CD4-positive, alpha-beta T cell treated with Interleukin-6 at 100 ng/mL for 8 hours (primary cell): ENCODE measurements at regions not wholly inside any gene's neighbourhood (a gene's known extent, or its start where the extent isn't known, plus 50 kb on each side); places are given as distances from the start of the nearest gene placed in this dataset.
"Not testable (repeated sequence)": the region's sequence is repeated elsewhere in the genome, so short reads cannot be mapped to it uniquely, and the experiment has no call there.

Source experiments
- DNase-seq: peaks from one replicate; pipeline ENCODE4 v3.0.0-alpha.2; 2020; ENCODE audit warnings: mixed read lengths, low spot score

- no peak for DNase-seq
Observed at GRCh38 chr16:61181982-61182381, 854.3 kb downstream of the CDH8 start.

- DNase-seq, result no peak
Observed at GRCh38 chr16:61179561-61179960, 856.7 kb downstream of the CDH8 start.

- no peak for DNase-seq
Observed at GRCh38 chr16:61165797-61166196, 870.4 kb downstream of the CDH8 start.

DNA sequence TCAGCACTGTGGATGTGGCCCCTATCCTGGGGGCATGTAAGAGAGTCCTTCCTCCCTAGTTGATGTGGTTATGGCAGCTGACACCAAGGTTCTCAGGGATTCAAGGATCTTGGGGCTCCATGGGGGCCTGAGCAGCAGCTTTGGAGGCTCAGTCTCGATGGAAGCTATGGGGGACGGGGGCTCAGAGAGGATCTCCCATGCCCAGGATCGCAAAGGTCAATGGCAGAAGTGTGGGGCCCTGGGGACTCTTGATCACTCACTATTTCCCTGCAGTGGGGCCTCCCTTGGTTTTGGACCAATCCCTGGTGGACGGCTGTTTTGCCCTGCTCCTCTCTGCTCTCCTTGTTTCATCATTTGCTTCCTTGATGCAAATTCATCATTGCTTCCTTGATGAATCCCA lies 885.9 kb downstream of the CDH8 start:
- no peak for DNase-seq

- no peak for DNase-seq
Observed at GRCh38 chr16:61149709-61150108, 886.5 kb downstream of the CDH8 start.

GRCh38 chr16:61148930-61149329 lies 887.3 kb downstream of the CDH8 start:
- DNase-seq, result no peak

- no peak for DNase-seq
Observed at GRCh38 chr16:61146429-61146828, 889.8 kb downstream of the CDH8 start.

GRCh38 chr16:61131447-61131846 lies 904.8 kb downstream of the CDH8 start:
- no peak for DNase-seq

GRCh38 chr16:61128545-61129323 lies 907.5 kb downstream of the CDH8 start:
- DNase-seq, result no peak

DNA sequence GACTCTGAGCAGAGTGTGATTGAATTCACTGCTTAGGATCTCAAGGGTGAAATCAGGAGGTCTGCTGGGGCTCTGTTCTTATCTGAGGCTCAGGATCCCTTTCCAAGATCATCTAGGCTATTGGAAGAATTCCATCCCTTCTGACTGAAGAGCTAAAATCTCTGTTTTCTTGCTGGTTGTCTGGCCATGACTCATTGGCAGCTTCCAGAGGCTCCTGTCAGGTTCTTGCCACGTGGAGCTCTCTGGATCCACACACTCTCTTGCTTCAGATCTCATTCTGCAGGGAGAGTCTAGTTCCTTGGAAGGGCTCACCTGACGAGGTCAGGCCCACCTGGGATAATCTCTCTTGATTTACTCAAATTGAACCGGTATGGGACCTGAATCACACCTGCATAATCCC lies 930.7 kb downstream of the CDH8 start:
- no peak for DNase-seq

- DNase-seq, result no peak
Observed at GRCh38 chr16:61098505-61098904, 937.7 kb downstream of the CDH8 start.

GRCh38 chr16:61091300-61091699 lies 944.9 kb downstream of the CDH8 start:
- DNase-seq, result not testable (repeated sequence)

DNA sequence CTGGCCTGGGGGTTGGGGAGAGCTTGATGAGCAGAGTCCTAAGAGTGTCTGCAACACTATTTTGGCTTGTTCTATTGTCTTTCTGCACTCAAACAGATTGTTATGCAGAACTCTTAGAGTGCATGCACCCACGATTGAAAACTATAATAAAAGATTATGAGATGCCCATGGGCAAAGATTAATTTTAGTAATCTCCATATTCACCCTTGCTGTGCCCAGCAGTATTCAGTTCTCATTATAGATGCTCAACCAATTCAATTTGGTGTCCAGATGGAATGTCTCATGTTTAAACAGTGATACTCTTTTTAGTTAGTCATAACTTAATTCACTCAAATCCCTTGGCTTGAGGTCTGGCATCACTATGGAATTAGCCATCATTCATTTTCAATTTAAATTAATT lies 952.5 kb downstream of the CDH8 start:
- DNase-seq, result no peak

- DNase-seq, result no peak
Observed at GRCh38 chr16:61074324-61074723, 961.9 kb downstream of the CDH8 start.

- no peak for DNase-seq
Observed at GRCh38 chr16:61057635-61058034, 978.6 kb downstream of the CDH8 start.

DNA sequence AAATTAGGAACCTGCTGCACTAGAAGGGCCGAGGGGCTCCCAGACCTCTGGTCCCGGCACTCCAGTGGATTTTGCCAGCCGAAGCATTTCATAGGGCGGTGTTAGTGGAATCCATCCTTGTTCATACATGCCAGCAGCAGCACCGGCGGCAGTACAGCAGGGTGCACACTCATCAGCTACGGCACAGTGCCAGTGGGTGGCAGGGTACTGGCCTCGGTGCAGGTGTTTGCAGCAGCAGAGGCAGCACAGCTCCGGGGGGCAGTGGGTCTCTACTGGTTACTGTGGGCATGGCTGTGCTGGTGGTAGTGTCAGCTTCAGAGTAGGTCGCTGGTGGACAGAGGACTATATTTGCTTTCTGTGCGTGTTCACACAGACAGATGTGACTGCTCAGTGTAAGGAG lies 985.7 kb downstream of the CDH8 start:
- DNase-seq, result no peak

GRCh38 chr16:61045931-61046330 lies 990.3 kb downstream of the CDH8 start:
- DNase-seq, result no peak

GRCh38 chr16:61042737-61043136 lies 993.5 kb downstream of the CDH8 start:
- DNase-seq, result no peak

DNA sequence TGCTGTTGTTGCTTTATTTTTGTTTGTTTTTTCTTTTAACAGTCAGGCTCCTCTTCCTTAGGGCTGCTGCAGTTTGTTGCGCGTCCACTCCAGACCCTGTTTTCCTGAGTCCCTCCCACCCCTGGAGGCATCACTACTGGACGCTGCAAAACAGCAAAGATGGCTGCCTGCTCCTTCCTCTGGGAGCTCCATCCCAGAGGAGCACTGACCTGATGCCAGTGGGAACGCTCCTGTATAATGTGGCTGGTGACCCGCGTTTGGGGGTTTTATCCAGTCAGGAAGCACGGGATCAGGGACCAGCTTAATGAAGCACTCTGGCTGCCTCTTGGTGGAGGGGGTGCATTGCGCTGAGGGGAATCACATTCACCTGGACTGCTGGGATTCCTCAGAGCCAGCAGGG lies 1005.6 kb downstream of the CDH8 start:
- DNase-seq, result no peak

DNA sequence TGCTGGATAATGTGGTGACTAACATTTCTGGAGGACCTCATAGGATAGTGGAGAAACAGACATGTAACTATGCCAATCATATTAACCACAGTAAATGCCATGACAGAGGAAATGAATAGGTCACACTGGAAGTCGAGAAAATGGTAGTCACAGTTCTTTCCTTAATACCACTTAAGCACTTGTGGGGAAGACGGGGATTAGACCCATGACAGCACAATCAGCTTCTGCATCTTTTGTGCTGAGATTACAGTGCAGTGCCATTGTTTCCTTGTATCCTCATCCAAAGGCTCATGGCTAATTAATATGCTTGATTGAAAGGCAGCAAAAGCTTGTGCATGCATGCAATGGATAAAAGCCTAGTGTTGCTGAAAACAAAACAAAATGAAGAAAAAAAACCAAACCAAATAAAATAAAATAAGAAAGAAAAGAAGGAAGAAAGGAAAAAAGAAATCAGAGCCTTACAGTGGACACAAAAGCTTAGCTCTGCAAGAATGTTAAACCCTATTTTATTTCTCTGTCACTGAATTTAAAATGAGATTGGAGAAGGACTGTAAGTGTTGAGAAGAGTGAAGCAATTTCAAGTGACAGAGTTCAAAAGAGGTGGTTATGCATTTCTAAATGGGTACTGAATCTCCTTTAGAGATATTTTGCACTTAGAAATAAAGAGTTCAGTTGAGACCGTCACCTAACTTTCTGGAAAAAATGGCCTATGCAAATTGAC lies 1011.9 kb downstream of the CDH8 start:
- DNase-seq, result no peak

GRCh38 chr16:61014869-61015268 lies 1021.4 kb downstream of the CDH8 start:
- no peak for DNase-seq

GRCh38 chr16:61007694-61008093 lies 1028.5 kb downstream of the CDH8 start:
- no peak for DNase-seq

- DNase-seq, result no peak
Observed at GRCh38 chr16:61005952-61006351, 1030.3 kb downstream of the CDH8 start.
